GM18909 (cell line): ENCODE measurements at regions not wholly inside any gene's neighbourhood (a gene's known extent, or its start where the extent isn't known, plus 50 kb on each side); places are given as distances from the start of the nearest gene placed in this dataset.
"Not testable (repeated sequence)": the region's sequence is repeated elsewhere in the genome, so short reads cannot be mapped to it uniquely, and the experiment has no call there.

Source experiments
- ATAC-seq: cut with Tn5 transposase; IDR thresholded peaks from one replicate; pipeline ENCODE4 v1.9.1; 2021; ENCODE audit warnings: mild to moderate bottlenecking; ENCODE audit not compliant: unreplicated experiment, poor library complexity

DNA sequence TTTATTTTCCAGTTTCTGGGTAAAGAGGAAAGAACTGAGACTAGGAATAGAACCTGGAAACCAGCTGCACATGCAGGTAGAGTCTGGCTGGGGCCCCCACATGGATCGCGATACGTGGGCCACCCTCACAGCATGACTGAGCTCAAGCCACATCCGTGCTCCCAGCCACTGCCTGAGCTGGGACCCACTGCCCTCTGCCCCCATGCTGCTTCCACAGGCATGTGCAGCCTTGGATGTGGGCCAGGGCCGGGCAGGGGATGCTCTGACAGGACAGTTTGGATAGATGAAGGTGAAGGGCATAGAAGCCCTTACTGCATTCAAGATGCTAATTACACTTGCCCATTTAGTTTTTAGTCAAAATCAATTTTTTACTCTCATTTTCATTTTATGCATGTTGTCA is 321.2 kb downstream of the DCDC2C start:
- no peak for ATAC-seq

DNA sequence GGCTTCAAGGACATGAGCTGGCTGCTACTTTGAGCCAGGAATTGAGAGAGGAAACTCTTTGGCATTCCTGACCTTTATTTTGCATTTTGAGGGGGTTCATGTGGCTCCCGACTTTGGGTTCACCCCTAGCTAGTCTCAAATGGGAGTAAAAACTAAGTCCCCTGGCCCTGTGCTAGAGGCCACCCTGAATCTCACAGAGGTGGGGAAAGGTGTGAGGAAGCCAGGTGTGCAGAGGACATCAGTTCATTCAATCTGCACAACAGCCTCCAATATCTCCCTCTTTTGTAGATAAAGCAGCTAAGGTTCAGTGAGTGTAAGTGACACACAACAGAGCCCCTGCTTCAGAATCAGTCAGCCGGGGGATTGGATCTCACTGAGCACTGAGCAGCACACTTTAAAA is 325.7 kb downstream of the DCDC2C start:
- ATAC-seq, result no peak

DNA sequence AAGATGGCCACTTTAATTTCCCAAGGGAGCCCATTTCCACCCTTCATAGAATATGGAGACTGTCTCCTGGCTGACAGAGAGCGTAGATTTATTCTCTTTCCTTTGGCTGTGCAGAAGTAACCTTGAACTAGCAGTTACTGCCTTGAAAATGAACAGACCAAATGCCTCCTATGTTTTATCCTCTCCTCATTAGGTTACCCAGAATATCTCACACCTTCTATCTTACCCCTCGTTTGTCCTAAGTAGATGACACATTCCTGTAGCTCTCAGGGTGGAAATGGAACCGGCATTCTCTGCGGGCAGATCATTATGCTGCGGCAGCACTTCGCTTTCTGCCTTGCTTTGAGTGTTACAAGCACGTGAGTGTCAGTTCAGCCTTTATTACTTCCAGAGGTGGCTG is 336.5 kb downstream of the DCDC2C start:
- ATAC-seq, result no peak

DNA sequence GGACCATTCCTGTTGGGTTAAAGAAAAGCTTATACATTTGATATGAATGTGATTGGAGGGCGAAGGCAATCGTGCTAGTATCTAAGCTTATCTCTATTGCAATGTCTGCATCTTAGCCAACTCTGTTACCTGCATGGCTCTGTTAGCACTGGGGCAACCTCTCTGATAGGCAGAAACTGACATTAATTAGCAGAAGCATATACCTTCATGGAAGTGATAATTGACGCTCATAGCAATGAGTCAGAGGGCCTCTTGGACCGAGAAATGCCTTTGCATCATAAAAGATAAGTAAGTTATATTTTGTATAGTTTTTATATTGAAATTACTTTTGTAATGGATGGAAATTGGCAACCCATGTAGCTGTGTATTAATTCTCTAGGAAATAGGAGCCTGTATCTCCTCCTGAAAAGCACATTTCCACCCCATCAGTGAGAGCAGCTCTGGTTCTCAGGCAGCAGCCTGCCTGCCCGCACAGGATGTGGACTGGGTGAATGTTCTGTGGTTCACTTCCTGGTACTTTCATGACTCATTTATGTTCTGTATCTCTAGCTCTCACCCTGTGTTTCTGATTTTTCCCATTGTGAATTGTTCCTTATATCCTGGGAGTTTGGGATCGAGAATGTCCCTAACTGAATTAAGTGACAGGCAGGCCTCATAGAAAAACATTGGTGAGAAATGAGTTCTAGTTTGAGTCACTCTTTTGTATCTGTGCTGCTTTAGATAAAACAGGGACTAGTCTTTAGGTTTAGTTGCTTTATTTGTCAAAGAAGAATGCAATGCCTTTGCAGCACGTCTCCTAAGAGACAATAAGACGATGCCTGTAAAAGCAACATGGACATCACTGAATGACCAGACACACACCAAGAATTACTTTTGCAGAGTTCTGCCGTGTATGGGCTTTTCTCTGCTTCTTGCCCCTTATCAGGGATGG is 344.9 kb downstream of the DCDC2C start:
- ATAC-seq, result peak; percentile 85

DNA sequence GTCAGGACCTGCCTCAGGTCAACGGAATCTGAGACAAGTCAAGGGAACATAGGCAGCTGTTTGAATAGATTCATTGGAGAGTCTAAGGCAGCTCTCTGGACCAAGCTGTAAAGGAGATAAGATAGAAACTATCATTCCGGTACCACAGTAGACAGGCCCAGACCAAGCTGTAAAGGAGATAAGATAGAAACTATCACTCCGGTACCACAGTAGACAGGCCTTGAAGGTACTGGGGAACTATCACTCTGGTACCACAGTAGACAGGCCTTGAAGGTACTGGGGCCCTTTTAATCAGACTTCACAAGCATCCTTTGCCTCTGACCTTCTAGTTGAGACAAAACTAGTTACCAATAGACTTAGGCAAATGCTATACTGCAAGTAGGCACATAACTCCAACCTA is 346.1 kb downstream of the DCDC2C start:
- ATAC-seq, result no peak

DNA sequence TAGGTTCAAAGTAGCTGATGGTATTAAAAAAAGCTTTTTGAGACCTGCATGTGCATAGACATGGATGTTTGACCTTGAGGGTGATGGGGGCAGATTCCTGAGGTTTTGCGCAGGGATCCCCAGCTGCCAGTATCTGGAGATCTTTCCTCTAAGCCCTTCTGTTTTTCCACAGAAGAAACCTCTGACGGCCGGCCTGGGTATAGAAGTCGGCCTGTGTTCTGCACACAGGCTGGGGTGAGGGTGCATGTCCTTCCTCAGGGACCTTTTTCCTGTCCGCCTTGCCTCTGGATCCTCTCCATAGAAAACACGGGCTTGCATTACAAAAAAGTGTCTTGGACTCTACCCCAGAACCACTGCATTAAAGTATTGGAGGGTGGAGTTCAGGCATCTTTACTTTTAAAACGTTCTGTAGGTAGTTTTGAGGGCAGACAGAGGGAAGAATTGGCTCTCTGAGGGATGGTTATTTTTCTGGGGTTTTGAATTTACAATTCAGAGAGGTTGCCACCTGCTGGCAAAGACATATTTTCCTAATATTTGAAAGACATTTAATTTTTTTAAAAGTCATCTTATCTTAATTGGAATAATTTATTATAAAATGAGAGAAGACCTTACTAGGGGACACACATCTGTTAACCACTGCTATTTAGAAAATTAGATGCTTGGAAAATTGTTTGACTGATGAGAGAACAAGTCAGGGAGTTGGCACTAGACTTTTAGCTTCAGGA is 350.6 kb downstream of the DCDC2C start:
- no peak for ATAC-seq

DNA sequence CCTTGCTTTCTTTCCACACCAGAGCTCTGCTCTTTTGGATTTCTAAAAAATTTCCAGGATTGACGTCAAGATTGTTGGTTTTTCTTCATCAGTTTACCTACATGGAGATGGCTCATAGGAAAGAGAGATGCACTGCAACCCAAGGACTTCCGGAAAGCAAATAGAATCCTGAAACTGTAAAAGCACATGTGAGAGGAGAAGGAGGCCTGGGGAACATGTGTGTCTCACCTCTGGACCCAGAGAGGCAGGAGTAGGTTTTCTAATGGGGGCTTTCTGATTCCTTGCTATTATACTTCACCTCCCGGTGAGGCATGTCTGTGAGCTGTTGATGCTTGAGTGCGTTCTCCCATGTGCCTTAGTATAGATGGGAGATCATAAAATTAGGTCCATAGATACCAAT is 362.8 kb downstream of the DCDC2C start:
- no peak for ATAC-seq

DNA sequence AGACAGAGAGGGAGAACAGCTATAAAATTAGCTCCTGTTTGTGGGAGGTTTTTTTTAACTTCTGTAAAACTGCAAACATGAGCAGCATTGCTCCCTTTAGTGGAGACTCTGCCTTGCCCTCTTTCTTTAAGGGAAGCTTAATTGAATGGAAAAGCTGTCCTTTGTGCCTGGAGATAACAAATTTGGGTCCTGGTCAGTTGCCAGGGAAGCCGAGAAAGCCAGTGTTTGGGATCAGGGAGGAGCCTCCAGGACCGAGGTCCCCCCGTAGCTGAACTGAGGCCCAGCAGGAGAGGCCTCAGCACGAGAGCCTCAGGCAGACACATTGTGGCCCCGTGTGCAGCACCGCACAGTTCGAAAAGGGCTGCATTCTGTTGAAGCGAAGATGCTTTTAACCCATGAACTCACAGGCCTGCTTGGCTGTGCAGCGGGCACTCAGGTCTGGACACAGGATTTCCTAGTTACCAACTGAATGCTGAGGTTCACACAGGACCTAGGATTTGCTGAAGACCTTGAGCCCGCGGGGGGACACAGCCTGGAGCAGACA is 369.7 kb downstream of the DCDC2C start:
- no peak for ATAC-seq

DNA sequence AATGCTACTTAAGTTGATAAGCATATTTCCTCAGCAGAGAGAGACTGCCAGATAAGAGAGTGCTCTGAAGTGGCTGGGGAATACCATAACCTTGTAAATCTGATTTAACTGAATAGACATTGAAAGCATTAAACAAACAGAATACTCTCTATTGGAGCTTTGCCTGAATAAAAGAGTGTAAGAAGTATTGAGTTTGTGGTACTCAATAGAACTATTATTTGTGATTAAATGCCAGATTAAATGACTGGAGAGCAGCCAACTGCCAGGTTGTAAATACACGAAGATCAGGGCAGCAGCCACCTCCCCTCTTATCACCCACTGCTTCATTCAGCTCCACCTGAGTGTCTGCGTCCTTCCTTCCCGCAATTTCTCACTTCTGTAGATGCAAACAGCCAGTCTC is 373.6 kb downstream of the DCDC2C start:
- no peak for ATAC-seq

DNA sequence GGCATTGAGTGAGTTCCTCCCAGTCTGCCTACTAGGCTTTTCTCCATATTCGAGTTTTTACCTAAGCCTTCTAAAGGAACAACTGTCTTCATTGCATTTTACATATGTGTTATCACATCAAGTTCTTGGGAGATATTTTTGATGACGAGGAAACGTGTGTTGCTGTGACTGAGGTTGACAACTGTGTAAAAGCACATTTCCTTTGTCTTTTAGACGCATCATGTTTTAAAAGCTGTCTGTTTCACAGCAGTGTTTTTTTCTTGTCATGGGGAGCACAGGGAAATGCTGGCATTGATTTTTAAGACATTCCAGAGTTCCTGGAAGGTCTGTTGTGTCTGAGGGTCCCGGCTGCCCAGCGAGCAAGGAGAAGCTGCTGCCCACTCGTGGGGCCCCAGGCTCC is 381.8 kb downstream of the DCDC2C start:
- ATAC-seq, result no peak

DNA sequence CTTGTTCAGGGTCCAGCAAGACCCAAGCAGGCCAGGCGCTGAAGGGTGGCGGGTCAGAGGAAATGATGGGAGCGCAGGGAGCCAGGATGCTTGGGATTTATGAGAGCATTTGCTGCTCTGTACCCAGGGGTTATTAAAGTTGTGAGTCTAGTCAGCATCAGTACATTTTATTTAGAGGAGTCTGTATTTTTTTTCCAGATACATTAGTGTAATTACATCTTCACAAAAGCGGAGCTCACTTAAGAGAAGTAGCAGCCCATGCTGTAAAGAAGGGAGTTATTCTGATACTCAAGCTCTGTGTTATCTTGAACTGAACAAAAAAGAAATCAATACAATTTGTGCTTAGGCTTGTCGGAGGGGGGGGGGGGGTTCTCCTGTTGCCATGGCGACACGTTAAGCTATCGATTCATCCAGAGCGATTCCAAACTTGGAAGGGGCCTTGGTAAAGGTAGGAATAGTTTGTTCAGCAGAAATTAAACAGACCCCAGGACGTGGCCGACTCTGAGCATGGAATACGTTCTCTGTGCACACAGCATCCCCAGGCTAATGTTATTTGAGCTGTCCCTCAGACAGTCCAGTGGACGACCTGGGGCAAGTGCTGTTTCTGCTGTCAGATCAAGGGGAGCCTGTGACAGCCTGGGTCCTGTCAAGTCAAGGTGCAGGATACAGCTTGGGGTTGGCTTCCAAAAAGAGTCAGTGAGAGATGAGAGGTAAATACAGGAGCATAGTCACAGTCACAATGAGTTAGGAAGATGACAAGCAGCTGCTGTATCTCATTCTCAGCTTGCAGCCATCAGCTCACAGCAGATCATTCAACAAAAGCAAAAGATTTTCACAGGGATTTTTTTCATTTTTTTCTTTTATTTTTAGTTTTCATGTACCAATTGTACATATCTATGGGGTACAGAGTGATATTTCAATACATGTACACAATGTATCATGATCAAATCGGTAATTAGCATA is 387.6 kb downstream of the DCDC2C start:
- no peak for ATAC-seq

DNA sequence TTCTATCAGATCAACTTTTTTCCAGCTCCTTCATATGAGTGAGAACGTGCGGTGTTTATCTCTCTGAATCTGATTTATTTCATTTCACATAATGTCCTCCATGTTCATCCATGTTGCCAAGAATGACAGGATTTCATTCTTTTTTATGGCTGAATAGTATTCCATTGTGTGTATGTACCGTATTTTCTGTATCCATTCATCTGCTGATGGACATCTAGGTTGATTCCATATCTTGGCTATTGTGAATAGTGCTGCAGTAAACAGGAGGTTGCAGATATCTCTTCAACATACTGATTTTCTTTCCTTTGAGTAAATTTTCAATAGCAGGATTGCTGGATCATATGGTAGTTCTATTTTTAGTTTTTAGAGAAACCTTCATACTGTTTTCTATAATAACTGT is 388.5 kb downstream of the DCDC2C start:
- no peak for ATAC-seq

DNA sequence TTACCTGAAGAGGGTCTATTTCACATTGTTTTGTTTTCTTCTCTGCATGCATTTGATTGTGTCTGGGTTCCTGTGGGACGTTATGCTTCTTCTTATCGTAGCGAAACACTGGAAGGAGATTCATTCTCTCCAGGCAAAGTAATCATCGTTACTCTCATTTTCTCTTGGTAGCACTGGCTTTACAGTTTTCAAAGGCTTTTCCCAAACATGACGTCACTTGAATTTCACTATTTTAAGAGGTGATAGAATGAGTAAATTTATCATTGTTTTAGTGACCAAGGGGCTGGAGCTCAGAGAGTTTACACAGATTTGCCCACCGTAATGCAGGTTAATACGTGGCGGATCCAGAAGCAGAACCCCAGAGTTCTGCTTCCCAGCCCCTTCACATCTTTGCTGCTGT is 391.4 kb downstream of the DCDC2C start:
- no peak for ATAC-seq

DNA sequence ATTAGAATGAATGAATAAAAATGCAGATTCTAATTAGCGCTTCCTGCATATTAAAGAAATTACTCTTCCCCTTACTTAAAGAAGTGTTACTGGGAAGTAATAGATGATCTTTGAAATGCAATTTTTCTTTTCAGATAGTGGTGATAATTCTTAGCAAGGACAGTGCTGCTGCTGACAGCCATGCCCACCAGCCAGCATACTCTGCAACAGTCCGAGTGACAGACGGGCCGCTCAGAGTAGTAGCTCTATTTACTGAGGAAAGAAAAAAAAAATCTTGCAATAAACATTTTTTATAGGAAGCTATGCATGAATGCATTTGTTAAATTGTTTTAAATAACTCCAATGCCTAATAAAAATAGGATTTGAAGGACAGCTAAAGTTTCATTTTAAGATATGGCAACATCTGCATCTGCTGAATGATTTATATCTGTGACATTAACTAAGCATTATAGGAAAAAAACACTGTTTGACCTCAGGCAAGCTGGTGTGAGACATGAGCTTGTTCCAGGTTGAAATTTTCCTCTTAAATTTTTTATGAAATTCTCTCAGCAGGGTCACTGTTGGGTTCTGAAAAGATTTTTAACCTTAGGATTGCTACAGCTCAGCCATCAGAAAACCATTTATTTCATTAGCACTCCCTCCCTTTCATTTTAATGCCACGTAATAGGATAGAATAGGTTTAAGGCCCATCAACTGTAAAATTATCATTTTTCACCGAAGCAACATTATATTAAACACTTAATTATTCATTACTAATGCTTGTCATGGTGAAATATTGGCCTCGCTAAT is 393.8 kb downstream of the DCDC2C start:
- ATAC-seq, result no peak

DNA sequence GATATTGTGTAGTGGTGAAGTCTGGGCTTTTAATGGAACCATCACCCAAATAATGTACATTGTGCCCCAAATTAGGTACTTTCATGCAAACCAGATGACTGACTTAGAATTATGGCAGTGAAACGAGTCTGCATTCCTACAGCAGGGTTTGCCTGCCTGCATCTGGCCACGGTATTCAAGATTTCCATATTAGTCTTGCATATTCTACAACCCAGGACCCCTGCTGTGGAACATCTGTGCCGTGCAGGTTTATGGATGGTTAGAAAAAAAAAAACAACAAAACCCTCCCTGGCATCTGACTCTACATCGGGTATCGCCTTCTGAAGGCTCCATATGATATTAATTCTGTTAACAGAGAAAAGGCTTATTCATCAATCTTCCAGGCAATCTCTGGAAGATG is 394.8 kb downstream of the DCDC2C start:
- no peak for ATAC-seq

DNA sequence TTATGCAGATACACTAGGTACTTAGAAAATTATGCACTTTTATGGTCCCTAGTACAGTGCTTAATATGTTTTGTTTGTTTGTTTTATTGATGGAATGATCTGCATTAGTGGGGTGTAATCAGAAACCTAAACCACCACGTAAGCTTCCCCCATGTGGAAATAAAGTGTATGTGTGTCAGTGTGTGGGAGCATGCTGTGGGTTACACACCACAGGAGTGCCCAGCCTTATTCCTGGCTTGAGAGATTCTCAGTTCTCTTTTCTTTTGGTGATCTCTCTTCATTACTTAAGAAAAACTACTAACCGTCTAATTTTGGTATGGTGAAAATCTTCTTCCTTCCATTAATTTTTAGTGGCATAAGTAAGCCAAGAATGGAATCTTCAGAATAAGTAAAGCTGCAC is 398.6 kb downstream of the DCDC2C start:
- no peak for ATAC-seq

DNA sequence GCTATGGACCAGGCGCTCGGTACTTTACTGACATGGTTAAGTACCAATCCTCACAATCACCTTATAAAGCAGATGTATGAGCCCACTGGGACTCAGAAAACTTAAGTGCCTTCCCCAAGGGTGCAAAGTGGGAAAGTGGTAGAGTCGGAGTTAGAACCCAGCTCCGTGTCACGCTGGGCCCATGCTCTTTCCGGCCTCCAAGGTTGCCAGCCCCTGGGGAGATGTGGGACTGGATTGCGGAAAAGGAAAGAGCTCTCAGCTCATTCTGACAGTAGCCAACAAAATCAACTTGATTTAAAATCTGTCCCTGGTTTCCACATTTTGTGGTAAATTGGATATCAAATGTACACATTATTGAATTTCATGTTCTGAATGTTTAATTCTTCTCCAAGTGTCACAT is 403.8 kb downstream of the DCDC2C start:
- ATAC-seq, result no peak

DNA sequence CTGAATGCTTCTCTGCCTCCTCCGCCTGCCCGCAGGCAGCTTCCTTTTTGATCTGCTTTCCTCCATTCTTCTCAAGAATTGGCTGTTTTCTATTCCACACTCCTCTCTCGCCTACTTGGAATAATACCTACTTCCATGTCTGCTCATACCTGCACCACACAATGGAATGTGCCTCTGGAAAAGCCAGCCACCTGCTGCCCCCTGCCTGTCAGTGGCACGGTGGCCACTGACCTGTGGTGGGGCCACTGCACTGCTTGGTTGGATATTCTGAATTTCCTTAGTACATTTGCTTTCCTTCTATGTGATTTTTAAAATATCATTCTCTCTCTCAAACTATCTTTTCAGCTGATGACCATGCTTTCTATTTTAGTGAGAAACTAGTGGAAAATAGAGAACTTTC is 406.9 kb downstream of the DCDC2C start:
- ATAC-seq, result no peak

DNA sequence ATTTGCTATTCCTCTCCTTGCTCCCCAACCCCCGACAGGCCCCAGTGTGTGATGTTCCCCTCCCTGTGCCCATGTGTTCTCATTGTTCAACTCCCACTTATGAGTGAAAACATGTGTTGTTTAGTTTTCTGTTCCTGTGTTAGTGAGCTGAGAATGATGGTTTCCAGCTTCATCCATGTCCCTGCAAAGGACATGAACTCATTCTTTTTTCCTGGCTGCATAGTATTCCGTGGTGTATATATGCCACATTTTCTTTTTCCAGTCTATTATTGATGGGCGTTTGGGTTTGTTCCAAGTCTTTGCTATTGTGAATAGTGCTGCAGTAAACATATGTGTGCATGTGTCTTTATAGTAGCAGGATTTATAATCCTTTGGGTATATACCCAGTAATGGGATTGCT is 412.1 kb downstream of the DCDC2C start:
- ATAC-seq, result not testable (repeated sequence)

DNA sequence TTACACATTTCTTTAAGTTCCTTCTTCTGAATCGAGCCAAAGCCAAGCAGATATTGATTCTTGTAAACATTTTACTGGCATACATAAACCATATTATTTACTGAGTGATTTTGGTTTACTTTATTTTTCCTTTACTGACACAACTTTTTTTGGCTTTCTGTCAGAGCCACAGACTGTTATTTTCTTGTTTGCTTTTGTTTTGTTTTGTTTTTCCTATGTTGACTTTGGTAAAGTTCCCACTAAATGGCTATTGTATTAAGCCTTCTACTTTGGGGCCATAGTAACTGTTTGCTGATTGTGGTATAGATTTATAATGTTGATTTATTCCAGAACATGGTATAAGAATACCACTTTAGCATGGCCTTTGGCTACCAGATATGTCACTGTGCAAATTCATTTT is 419.4 kb downstream of the DCDC2C start:
- no peak for ATAC-seq
